Skeletal muscle satellite cell (primary cell): ENCODE measurements at regions not wholly inside any gene's neighbourhood (a gene's known extent, or its start where the extent isn't known, plus 50 kb on each side); places are given as distances from the start of the nearest gene placed in this dataset.

Experiments
- H3K27me3 ChIP-seq: 2 replicates; pipeline ENCODE4 v1.7.0; 2013; ENCODE audit warnings: low read length; ENCODE audit not compliant: control insufficient read depth, insufficient read depth
- H3K36me3 ChIP-seq: 2 replicates; pipeline ENCODE4 v1.7.0; 2013; ENCODE audit warnings: mild to moderate bottlenecking, control low read depth, low read length; ENCODE audit not compliant: insufficient read depth
- H3K4me1 ChIP-seq: 2 replicates; pipeline ENCODE4 v1.7.0; 2013; ENCODE audit warnings: low read length; ENCODE audit not compliant: control insufficient read depth, insufficient read depth
- H3K4me2 ChIP-seq: 2 replicates; pipeline ENCODE4 v1.7.0; 2013; ENCODE audit warnings: mild to moderate bottlenecking, low read length
- H3K4me3 ChIP-seq: 2 replicates; pipeline ENCODE4 v1.7.0; 2013; ENCODE audit warnings: low read length
- H3K9ac ChIP-seq: 2 replicates; pipeline ENCODE4 v1.7.0; 2013; ENCODE audit warnings: mild to moderate bottlenecking, low read depth, low read length, moderate library complexity
- H3K9me3 ChIP-seq: replicated peaks from 2 replicates; pipeline ENCODE4 v1.7.0; 2013; ENCODE audit warnings: mild to moderate bottlenecking, control low read depth, low read length

GRCh38 chr3:189530822-189531221 lies 100.4 kb upstream of the TP63 start:
- Histone ChIP-seq H3K9me3 (no peaks in the 10 kb centered on the region), H3K36me3 (no peaks in the 10 kb centered on the region), H3K4me3 (no peak overlapping the region), H3K4me2 (no peak overlapping the region), H3K4me1 (no peaks in the 10 kb centered on the region), H3K9ac (no peak overlapping the region), H3K27me3 (no peaks in the 10 kb centered on the region)

GRCh38 chr3:189531271-189531670 lies 99.9 kb upstream of the TP63 start:
- no peaks in the 10 kb centered on the region for H3K4me1 ChIP-seq
- H3K9me3 ChIP-seq: no peaks in the 10 kb centered on the region
- H3K27me3 ChIP-seq: no peaks in the 10 kb centered on the region
- no peak overlapping the region for H3K4me3 ChIP-seq
- no peak overlapping the region for H3K4me2 ChIP-seq
- H3K9ac ChIP-seq: no peak overlapping the region
- no peaks in the 10 kb centered on the region for H3K36me3 ChIP-seq

GRCh38 chr3:189534531-189534930 lies 96.7 kb upstream of the TP63 start:
- H3K9ac ChIP-seq: no peak overlapping the region
- no peak overlapping the region for H3K4me2 ChIP-seq
- H3K27me3 ChIP-seq: no peaks in the 10 kb centered on the region
- H3K4me1 ChIP-seq: no peaks in the 10 kb centered on the region
- H3K9me3 ChIP-seq: no peaks in the 10 kb centered on the region
- no peak overlapping the region for H3K4me3 ChIP-seq
- no peaks in the 10 kb centered on the region for H3K36me3 ChIP-seq

- Histone ChIP-seq H3K9me3 (no peaks in the 10 kb centered on the region), H3K9ac (no peak overlapping the region), H3K36me3 (no peaks in the 10 kb centered on the region), H3K27me3 (no peaks in the 10 kb centered on the region), H3K4me3 (no peak overlapping the region), H3K4me1 (no peaks in the 10 kb centered on the region), H3K4me2 (no peak overlapping the region)
Observed at GRCh38 chr3:189537135-189537534, 94.1 kb upstream of the TP63 start.

GRCh38 chr3:189547448-189547847 lies 83.7 kb upstream of the TP63 start:
- Histone ChIP-seq H3K4me3 (no peak overlapping the region), H3K4me1 (no peaks in the 10 kb centered on the region), H3K27me3 (no peaks in the 10 kb centered on the region), H3K9ac (no peak overlapping the region), H3K36me3 (no peaks in the 10 kb centered on the region), H3K4me2 (no peak overlapping the region), H3K9me3 (no peaks in the 10 kb centered on the region)

GRCh38 chr3:189548053-189548452 lies 83.1 kb upstream of the TP63 start:
- Histone ChIP-seq H3K4me2 (no peak overlapping the region), H3K4me3 (no peak overlapping the region)

GRCh38 chr3:189551007-189551406 lies 80.2 kb upstream of the TP63 start:
- Histone ChIP-seq H3K4me1 (no peaks in the 10 kb centered on the region), H3K9me3 (no peaks in the 10 kb centered on the region), H3K4me2 (no peak overlapping the region), H3K36me3 (no peaks in the 10 kb centered on the region), H3K4me3 (no peak overlapping the region), H3K27me3 (no peaks in the 10 kb centered on the region), H3K9ac (no peak overlapping the region)

More at GRCh38 chr3:189548053-189548452, 83.1 kb upstream of the TP63 start:
- Histone ChIP-seq H3K9me3 (no peaks in the 10 kb centered on the region), H3K9ac (no peak overlapping the region), H3K4me1 (no peaks in the 10 kb centered on the region), H3K27me3 (no peaks in the 10 kb centered on the region), H3K36me3 (no peaks in the 10 kb centered on the region)

GRCh38 chr3:189554868-189555557 lies 76.2 kb upstream of the TP63 start:
- Histone ChIP-seq H3K9me3 (no peaks in the 10 kb centered on the region), H3K4me2 (no peak overlapping the region), H3K36me3 (no peaks in the 10 kb centered on the region), H3K4me1 (no peaks in the 10 kb centered on the region), H3K9ac (no peak overlapping the region), H3K4me3 (no peak overlapping the region), H3K27me3 (no peaks in the 10 kb centered on the region)

GRCh38 chr3:189555558-189555881 lies 75.7 kb upstream of the TP63 start:
- Histone ChIP-seq H3K36me3 (no peaks in the 10 kb centered on the region), H3K4me2 (no peak overlapping the region), H3K27me3 (no peaks in the 10 kb centered on the region), H3K9ac (no peak overlapping the region), H3K4me1 (no peaks in the 10 kb centered on the region), H3K9me3 (no peaks in the 10 kb centered on the region), H3K4me3 (no peak overlapping the region)

- no peak overlapping the region for H3K9ac ChIP-seq
- H3K9me3 ChIP-seq: no peaks in the 10 kb centered on the region
- no peak overlapping the region for H3K4me3 ChIP-seq
- H3K4me2 ChIP-seq: no peak overlapping the region
- no peaks in the 10 kb centered on the region for H3K36me3 ChIP-seq
- H3K4me1 ChIP-seq: no peaks in the 10 kb centered on the region
- no peaks in the 10 kb centered on the region for H3K27me3 ChIP-seq
Observed at GRCh38 chr3:189557824-189558223, 73.4 kb upstream of the TP63 start.

- H3K4me2 ChIP-seq: no peak overlapping the region
- H3K27me3 ChIP-seq: no peaks in the 10 kb centered on the region
- no peaks in the 10 kb centered on the region for H3K36me3 ChIP-seq
- H3K9ac ChIP-seq: no peak overlapping the region
- H3K4me3 ChIP-seq: no peak overlapping the region
- peaks cover 10% of the 10 kb centered on the region for H3K4me1 ChIP-seq
- no peaks in the 10 kb centered on the region for H3K9me3 ChIP-seq
Observed at GRCh38 chr3:189561256-189561655, 69.9 kb upstream of the TP63 start.

- H3K9ac ChIP-seq: no peak overlapping the region
- peak overlapping the region; percentile 11 for H3K4me2 ChIP-seq
- H3K9me3 ChIP-seq: no peaks in the 10 kb centered on the region
- no peaks in the 10 kb centered on the region for H3K36me3 ChIP-seq
- no peaks in the 10 kb centered on the region for H3K27me3 ChIP-seq
- H3K4me1 ChIP-seq: peaks cover 10% of the 10 kb centered on the region
- H3K4me3 ChIP-seq: no peak overlapping the region
Observed at GRCh38 chr3:189563853-189564563, 67.2 kb upstream of the TP63 start.
